OCI-LY1 (cell line): ENCODE measurements at regions not wholly inside any gene's neighbourhood (a gene's known extent, or its start where the extent isn't known, plus 50 kb on each side); places are given as distances from the start of the nearest gene placed in this dataset.

Source experiments
- H2AFZ ChIP-seq: fragments of 200-600 bp; sonication (generic), shearing (Covaris generic); 2 replicates; pipeline ENCODE4 v1.6.0; 2014; ENCODE audit warnings: antibody characterized with exemption, mild to moderate bottlenecking, low read length
- H3F3A ChIP-seq: fragments of 200-600 bp; sonication (generic), shearing (Covaris generic); 2 replicates; pipeline ENCODE4 v1.6.0; 2014; ENCODE audit warnings: mild to moderate bottlenecking, antibody characterized with exemption, low read length, moderate library complexity; ENCODE audit not compliant: insufficient read depth
- H3K27ac ChIP-seq: fragments of 200-600 bp; sonication (generic); 2 replicates; pipeline ENCODE4 v1.5.1; 2014; ENCODE audit warnings: low read length, mixed run types, mild to moderate bottlenecking, low read depth; ENCODE audit not compliant: poor library complexity, severe bottlenecking
- H3K27me3 ChIP-seq: fragments of 200-600 bp; sonication (generic); 2 replicates; pipeline ENCODE4 v1.6.0; 2014; ENCODE audit warnings: antibody characterized with exemption, mild to moderate bottlenecking, low read length, moderate library complexity; ENCODE audit not compliant: insufficient read depth
- H3K36me3 ChIP-seq: fragments of 200-600 bp; sonication (generic); 2 replicates; pipeline ENCODE4 v1.6.1; 2014; ENCODE audit warnings: mild to moderate bottlenecking, antibody characterized with exemption, low read length, moderate library complexity, mixed read lengths; ENCODE audit not compliant: insufficient read depth
- H3K4me1 ChIP-seq: fragments of 200-600 bp; sonication (generic); 2 replicates; pipeline ENCODE4 v1.5.1; 2014; ENCODE audit warnings: mild to moderate bottlenecking, low read length, moderate library complexity; ENCODE audit not compliant: insufficient read depth, severe bottlenecking
- H3K4me2 ChIP-seq: fragments of 200-600 bp; sonication (generic), shearing (Covaris generic); 2 replicates; pipeline ENCODE4 v1.6.1; 2014; ENCODE audit warnings: low read length
- H3K4me3 ChIP-seq: fragments of 200-600 bp; sonication (generic); 2 replicates; pipeline ENCODE4 v1.5.1; 2014; ENCODE audit warnings: low read length, low read depth, mild to moderate bottlenecking, mixed read lengths; ENCODE audit not compliant: poor library complexity, severe bottlenecking
- H3K79me2 ChIP-seq: fragments of 200-600 bp; shearing (Covaris generic); 2 replicates; pipeline ENCODE4 v1.6.1; 2016; ENCODE audit warnings: mixed run types, low read length, mixed read lengths; ENCODE audit not compliant: insufficient read depth
- H3K9ac ChIP-seq: fragments of 200-600 bp; sonication (generic), shearing (Covaris generic); 2 replicates; pipeline ENCODE4 v1.6.1; 2014; ENCODE audit warnings: mild to moderate bottlenecking, low read length, mixed read lengths
- H3K9me2 ChIP-seq: fragments of 200-600 bp; sonication (generic), shearing (Covaris generic); 2 replicates; pipeline ENCODE4 v1.6.1; 2014; ENCODE audit warnings: low read depth, mild to moderate bottlenecking, low read length, mixed read lengths
- H3K9me3 ChIP-seq: fragments of 200-600 bp; shearing (Covaris generic); 2 replicates; pipeline ENCODE4 v1.6.1; 2014; ENCODE audit warnings: low read length, mixed read lengths
- H4K20me1 ChIP-seq: fragments of 200-600 bp; sonication (generic), shearing (Covaris generic); 2 replicates; pipeline ENCODE4 v1.6.0; 2016; ENCODE audit warnings: mild to moderate bottlenecking, low read length; ENCODE audit not compliant: insufficient read depth
- CTCF ChIP-seq: fragments of 200-600 bp; sonication (generic), shearing (Covaris generic); IDR thresholded peaks from 2 replicates; pipeline ENCODE4 v1.5.1; 2017; ENCODE audit warnings: mild to moderate bottlenecking, antibody characterized with exemption, low read length, moderate library complexity, mixed read lengths
- EZH2 ChIP-seq: fragments of 200-600 bp; sonication (generic), shearing (Covaris generic); IDR thresholded peaks from 2 replicates; pipeline ENCODE4 v1.8.0; 2017; ENCODE audit warnings: borderline replicate concordance, mixed run types, mild to moderate bottlenecking, antibody characterized with exemption, low read length, moderate library complexity, mixed read lengths

- Histone ChIP-seq H3K79me2 (no peaks in the 10 kb centered on the region), H3K4me1 (no peaks in the 10 kb centered on the region), H2AFZ (no peak overlapping the region), H3K4me2 (no peak overlapping the region), H3K36me3 (no peaks in the 10 kb centered on the region), H3K9me2 (no peaks in the 10 kb centered on the region), H3K4me3 (no peak overlapping the region), H3K9ac (no peak overlapping the region), H3K9me3 (no peaks in the 10 kb centered on the region), H3K27me3 (no peaks in the 10 kb centered on the region), H3F3A (no peaks in the 10 kb centered on the region), H4K20me1 (no peaks in the 10 kb centered on the region), H3K27ac (no peak overlapping the region)
- TF ChIP-seq CTCF (no peak), EZH2 (no peak)
Measured at GRCh38 chr6:98014442-98015201, 731.6 kb upstream of the MMS22L start.

GRCh38 chr6:98016565-98016964, 733.5 kb upstream of the MMS22L start:
- Histone ChIP-seq H3K9me3 (no peaks in the 10 kb centered on the region), H3K27ac (no peak overlapping the region), H3K9ac (no peak overlapping the region), H3K4me2 (no peak overlapping the region), H3K9me2 (no peaks in the 10 kb centered on the region), H3K36me3 (no peaks in the 10 kb centered on the region), H4K20me1 (no peaks in the 10 kb centered on the region), H3K4me1 (no peaks in the 10 kb centered on the region), H3F3A (no peaks in the 10 kb centered on the region), H3K79me2 (no peaks in the 10 kb centered on the region), H3K4me3 (no peak overlapping the region), H3K27me3 (no peaks in the 10 kb centered on the region), H2AFZ (no peak overlapping the region)
- TF ChIP-seq CTCF: no peak
- TF ChIP-seq EZH2: no peak

GRCh38 chr6:98020222-98020621, 737.2 kb upstream of the MMS22L start:
- Histone ChIP-seq H3K36me3 (no peaks in the 10 kb centered on the region), H3K27me3 (no peaks in the 10 kb centered on the region), H3K9me3 (no peaks in the 10 kb centered on the region), H4K20me1 (no peaks in the 10 kb centered on the region), H3K27ac (no peak overlapping the region), H3K79me2 (no peaks in the 10 kb centered on the region), H3K4me1 (no peaks in the 10 kb centered on the region), H3F3A (no peaks in the 10 kb centered on the region), H3K4me3 (no peak overlapping the region), H3K4me2 (no peak overlapping the region), H3K9me2 (no peaks in the 10 kb centered on the region), H3K9ac (no peak overlapping the region), H2AFZ (no peak overlapping the region)
- no peak for TF ChIP-seq EZH2

- TF ChIP-seq EZH2 (no peak), CTCF (no peak)
- Histone ChIP-seq H3K4me1 (no peaks in the 10 kb centered on the region), H3K9ac (no peak overlapping the region), H4K20me1 (no peaks in the 10 kb centered on the region), H3F3A (no peaks in the 10 kb centered on the region), H3K9me2 (no peaks in the 10 kb centered on the region), H2AFZ (no peak overlapping the region), H3K27ac (no peak overlapping the region), H3K27me3 (no peaks in the 10 kb centered on the region), H3K36me3 (no peaks in the 10 kb centered on the region), H3K4me2 (no peak overlapping the region), H3K4me3 (no peak overlapping the region), H3K9me3 (no peaks in the 10 kb centered on the region), H3K79me2 (no peaks in the 10 kb centered on the region)
Measured at GRCh38 chr6:98024359-98024758, 741.3 kb upstream of the MMS22L start.
